Hippocampal formation (tissue), 2 donors: ENCODE measurements at regions not wholly inside any gene's neighbourhood (a gene's known extent, or its start where the extent isn't known, plus 50 kb on each side); places are given as distances from the start of the nearest gene placed in this dataset.

Experiments
- DNase-seq, 2 donors: peaks; one replicate each; lab custom pipeline; 2025; lab: John Stamatoyannopoulos, UW

GRCh38 chr9:97747201-97747965, 50.2 kb upstream of the XPA start:
- DNase-seq = no peak

- DNase-seq = no peak
Observed at GRCh38 chr9:97748525-97748924, 51.4 kb upstream of the XPA start.

- DNase-seq = no peak
Observed at GRCh38 chr9:97749928-97750327, 52.8 kb upstream of the XPA start.

- DNase-seq = no peak
Observed at GRCh38 chr9:97751531-97751930, 54.4 kb upstream of the XPA start.

- no peak for DNase-seq
Observed at GRCh38 chr9:97752274-97752673, 55.1 kb upstream of the XPA start.

- DNase-seq = no peak
Observed at GRCh38 chr9:97753364-97753763, 56.2 kb upstream of the XPA start.

- no peak for DNase-seq
Observed at GRCh38 chr9:97753975-97754374, 56.8 kb upstream of the XPA start.

GRCh38 chr9:97755618-97756267, 58.6 kb upstream of the XPA start:
- no peak for DNase-seq

- no peak for DNase-seq
Observed at GRCh38 chr9:97756991-97757390, 59.9 kb upstream of the XPA start.

- no peak for DNase-seq
Observed at GRCh38 chr9:97758334-97758916, 61.3 kb upstream of the XPA start.

- peak; percentile 19 to 28 for DNase-seq
Observed at GRCh38 chr9:97759581-97760288, 62.6 kb upstream of the XPA start.

- DNase-seq = no peak
Observed at GRCh38 chr9:97761056-97761598, 64.0 kb upstream of the XPA start.

GRCh38 chr9:97761879-97762278, 64.7 kb upstream of the XPA start:
- DNase-seq = no peak

- no peak for DNase-seq
Observed at GRCh38 chr9:97763874-97764273, 66.7 kb upstream of the XPA start.

- DNase-seq = no peak
Observed at GRCh38 chr9:97766092-97766491, 69.0 kb upstream of the XPA start.

- DNase-seq = no peak
Observed at GRCh38 chr9:97766610-97767009, 69.5 kb upstream of the XPA start.

- DNase-seq = no peak
Observed at GRCh38 chr9:97767891-97768290, 70.8 kb upstream of the XPA start.

- no peak for DNase-seq
Observed at GRCh38 chr9:97768746-97769145, 71.6 kb upstream of the XPA start.

GRCh38 chr9:97769208-97769607, 72.1 kb upstream of the XPA start:
- DNase-seq = no peak

- DNase-seq = no peak
Observed at GRCh38 chr9:97770808-97771372, 73.8 kb upstream of the XPA start.

- DNase-seq = no peak
Observed at GRCh38 chr9:97771641-97772040, 74.5 kb upstream of the XPA start.

GRCh38 chr9:97772145-97772544, 75.0 kb upstream of the XPA start:
- no peak for DNase-seq
